Activated CD4-positive, alpha-beta T cell treated with anti-CD3 and anti-CD28 coated beads, Interleukin-2, amount 50 U/mL, for 24 hours (primary cell): ENCODE measurements at regions not wholly inside any gene's neighbourhood (a gene's known extent, or its start where the extent isn't known, plus 50 kb on each side); places are given as distances from the start of the nearest gene placed in this dataset.

Experiments
- DNase-seq, 2 donors: peaks; one replicate each; pipeline ENCODE4 v3.0.0-alpha.2; 2020; ENCODE audit warnings: low read depth in 1 of 2, low spot score in 1 of 2

DNA sequence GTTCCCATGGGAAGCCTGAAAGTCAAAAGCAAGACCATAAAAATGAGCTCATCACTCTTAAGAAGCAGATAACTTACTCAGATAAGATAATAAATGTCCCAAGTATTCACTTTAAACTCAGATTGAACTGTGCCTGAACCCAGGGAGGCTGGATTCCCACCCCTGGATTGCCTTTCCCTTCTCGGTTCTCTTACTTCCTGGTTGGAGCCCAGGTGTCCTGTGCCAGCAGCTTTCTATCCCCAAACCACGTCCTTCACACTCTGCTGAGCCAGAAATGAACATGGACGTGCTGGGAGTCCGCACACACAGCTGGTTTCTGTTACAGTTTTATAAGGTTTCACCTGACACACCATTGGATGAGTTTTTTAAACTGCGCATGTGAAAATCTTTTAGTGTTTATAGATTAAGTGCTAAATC, 636.2 kb upstream of the IGFBP3 start:
- DNase-seq: no peak

DNA sequence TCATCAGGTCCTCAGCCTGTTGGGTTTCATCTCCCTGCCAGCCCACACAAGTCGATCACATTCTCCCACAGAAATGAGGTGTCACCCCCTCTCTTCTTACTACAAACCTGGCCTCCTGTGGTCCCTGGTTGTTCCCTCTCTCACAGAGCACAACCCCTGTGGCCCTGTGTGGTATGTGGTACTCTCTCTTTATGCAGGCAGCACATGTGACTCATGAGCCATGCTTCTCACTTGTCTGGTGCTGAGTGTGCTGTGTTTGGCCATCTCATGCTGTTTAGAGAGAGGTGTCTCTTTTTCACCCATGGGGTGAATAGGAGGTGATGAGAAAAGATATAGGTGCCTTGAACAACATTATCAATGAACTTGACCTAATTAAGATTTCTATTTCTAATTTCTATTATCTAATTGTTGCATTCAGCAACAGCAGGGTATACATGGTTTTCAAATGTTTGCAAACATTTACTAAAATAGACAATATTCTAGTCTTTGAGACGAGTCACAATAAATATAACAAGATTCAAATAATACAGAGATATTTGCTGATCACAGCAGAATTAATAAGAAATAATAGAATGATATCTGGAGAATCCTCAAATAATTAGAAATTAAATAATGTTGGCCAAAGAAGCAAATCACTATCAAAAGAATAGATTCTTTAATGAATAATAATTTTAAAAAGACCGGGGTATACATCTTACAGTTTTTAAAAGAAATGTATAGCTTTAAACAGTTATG, 633.8 kb upstream of the IGFBP3 start:
- DNase-seq: no peak

DNA sequence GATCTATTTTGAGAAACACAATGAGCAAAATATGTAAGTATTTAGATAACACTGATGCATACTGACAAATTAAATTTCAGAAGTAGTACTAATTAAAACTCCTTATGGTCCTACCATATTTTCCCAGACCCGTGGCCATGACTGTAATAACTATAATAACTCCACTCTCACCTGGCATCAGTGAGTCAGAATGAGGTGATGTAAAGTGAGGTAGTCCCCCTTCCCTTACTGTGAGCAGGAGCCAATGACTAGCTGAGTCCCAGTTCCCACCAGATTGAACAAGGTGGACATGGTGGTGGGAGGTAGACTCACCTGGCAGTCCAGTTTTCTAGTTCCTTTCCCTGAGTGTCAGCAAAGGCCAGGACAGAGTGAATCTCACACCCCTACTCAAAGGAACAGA, 630.5 kb upstream of the IGFBP3 start:
- DNase-seq: no peak

DNA sequence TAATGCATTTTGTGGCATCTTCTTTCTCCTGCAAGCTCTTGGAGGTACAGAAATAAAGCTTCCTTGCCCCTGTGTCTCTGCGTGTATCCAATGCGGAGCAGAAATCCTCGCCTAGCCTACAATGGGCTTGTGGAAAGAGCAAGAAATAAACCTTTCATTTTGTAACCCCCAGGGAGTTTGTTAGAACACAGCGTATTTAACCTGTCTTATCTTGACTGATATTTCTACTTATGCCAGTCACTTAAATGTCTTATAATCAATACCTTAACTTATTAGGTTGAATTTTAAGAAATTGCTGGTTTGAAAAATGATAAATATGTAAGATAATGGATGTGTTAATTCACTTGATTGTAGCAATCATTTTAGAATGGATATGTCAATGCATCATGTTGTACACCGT, 629.8 kb upstream of the IGFBP3 start:
- no peak for DNase-seq

DNA sequence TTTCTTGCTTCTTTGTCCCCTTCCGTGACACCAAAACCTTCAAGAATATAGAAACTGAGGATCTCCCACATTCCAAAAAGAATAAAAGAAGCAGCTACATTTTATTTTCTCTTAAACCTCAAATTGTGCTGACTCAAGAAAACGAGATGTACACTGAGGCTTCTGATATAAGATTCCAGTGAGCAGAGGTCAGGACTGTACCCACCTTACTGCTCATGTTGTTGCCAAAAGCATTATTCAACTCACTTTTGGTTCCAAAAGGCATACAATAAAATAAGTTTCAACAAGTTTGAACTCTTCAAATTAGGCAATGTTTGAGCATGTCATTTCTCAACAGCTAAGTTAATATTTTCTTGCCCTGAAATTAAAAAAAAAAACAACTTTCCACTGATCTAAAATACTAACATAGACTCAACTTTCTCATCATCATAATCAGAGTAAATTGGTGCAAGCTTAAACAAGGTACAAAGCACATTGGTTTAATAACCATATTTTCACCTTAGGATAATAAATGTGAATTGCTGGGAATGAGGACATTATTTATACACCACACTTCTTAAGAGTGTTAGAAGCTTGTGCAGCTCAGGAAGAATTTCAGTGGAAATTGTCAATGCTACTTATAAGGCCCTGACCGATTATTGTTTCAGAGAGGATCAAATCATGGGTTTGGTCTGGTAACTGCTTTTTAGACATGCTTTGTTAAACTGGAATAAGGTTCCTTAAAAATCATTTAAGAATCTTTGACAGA, 629.0 kb upstream of the IGFBP3 start:
- no peak for DNase-seq

DNA sequence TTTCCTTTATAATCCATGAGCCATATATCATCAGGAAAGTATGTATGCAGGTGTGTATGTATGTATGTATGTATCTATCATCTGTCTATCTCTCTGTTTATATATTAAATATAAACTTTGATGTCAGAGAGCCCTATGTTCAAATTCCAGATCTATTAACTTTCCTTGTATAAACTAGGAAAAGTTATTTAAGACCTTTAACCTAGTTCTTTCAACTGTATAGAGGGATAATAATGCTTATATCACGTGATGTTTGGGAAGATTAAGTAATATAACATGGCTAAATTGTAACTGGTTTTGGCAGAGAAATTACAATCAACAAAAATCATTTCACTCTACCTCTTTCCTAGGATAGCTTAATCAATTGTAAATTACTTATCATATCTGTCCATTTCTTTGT, 628.3 kb upstream of the IGFBP3 start:
- no peak for DNase-seq

DNA sequence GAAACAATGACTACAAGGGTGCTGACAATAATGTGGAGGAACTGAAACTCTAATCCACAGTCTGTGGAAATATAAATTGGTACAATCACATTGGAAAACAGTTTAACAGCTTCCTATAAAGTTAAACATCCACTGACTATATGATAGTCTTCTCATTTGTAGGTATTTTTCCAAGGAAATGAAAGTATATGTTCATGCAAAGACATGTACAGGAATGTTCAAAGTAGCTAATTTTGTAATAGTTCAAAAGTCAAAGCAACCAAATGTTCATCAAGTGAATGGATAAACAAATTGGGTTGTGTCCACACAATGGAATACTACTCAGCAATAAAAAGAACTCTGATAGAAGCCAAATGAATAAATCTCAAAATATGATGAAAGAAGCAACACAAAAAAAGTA, 626.0 kb upstream of the IGFBP3 start:
- no peak for DNase-seq

DNA sequence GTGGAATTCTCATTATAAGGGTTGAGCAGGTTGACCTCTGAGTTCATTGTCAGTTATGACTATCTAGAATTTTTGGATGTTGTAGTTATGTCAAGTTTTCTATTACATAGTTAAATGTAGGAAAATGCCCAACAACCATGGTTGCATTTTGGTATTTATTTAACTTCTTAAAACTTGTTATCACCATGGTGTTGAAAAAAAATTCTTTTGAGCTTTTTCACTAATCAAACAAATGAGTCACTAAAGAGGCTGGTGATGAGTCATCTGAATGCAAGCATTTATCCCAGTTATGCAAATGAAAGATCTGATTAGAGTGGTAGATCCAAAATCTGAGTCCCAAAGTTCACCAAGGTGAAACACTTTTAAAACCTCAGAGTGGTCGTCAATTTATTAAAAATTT, 624.7 kb upstream of the IGFBP3 start:
- no peak for DNase-seq

DNA sequence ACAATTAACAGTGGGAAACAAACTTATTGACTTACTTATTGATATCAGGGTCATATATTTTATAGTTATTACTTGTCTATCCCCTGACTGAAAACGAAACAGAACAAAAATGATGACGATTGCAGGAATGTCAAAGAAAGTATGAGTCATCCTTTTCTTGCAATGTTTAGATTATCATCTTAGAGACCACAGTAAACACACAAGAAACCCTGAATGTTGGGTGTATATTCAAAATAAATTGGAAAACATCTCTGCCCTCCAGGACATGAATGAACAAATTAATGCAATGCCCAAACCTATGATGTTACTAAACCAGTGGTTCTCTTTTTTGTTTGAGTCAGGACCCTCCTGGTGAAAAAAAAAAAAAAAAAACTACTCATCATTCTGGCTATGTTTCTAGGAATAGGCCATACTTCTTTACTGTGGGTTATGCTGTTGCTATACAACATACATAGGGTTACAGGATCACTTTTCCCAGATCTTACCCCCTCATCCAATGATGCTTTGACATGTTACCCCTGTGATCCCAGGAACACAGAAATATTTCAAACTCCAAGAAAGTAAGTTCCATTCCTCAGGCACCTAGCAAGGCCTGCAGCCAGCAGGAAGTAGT, 623.4 kb upstream of the IGFBP3 start:
- DNase-seq: no peak

DNA sequence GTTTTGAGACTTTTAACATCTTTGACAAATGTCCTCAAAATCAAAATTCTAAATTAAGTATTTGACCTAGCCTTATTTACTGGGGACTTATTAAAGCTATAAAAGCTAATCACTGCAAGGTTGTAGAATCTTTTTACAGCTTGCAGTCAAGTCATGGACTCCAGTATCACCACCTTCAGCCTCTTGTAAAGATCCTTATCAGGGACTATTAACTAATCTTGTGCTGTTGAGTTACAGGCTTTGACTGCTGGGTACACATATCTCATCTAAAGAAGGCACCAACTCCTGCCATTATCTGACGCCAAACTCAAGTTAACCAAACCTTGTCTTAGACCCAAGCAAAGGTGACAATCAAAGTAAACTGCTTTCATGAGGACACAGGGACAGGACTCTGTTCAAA, 621.0 kb upstream of the IGFBP3 start:
- DNase-seq: no peak

DNA sequence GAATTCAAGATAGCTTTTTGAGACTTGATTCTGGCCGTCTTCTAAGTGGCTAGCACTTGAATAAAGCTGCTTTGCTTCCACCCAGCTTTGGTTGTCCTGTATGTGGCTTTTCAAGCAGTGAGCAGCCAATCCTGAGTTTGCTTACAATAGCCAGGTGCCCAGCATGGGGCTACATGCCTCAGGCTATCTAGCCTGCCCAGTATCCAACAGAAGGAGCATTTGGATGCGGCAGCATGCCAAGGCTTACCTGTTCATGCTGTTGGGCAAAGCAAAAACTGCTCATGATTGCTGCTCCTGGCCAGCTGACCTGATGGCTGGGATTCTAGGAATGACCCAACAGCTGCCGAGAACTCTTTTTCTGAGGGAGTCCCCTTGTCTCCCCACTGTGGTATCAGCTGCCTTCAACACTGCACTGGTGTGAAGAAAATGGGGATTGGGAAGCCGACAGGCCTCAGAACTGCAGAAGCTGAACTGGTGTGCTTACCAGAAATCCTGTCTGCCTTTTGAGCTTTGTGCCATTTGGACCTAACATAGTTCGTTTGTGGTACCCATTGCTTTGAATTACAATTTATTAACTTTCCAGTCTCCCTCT, 618.9 kb upstream of the IGFBP3 start:
- no peak for DNase-seq

DNA sequence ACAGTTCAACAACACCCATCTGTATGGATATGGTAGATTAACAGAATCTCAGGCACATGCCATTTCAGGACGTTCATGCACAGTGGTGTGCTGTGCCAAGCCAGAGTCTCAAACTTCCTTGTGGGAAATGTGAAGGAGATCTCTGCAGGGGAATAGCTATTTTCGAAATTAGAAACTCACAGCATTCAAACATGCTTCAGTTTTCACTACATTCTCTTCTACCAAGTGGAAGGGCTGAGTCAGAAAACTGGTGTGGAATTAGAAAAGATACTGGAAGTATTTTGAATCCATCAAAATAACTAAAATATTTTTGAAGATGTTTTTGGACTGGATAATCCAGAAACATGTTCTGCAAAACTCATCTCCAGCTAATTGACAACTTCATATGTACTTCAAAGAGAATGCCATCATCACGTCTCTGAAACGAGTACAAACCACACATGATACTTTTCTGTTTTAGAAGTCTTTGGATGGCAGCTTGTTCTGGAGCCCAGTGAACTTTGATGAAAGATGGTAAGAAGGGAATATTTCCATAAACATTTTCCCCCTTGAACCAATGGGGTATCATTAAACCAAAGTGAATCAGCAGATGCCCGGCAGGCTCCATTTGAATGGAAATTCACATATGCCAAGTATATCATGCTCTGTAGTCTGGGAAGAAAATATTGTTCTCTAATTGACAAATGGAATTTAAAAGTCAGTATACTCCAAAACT, 616.3 kb upstream of the IGFBP3 start:
- DNase-seq: no peak

DNA sequence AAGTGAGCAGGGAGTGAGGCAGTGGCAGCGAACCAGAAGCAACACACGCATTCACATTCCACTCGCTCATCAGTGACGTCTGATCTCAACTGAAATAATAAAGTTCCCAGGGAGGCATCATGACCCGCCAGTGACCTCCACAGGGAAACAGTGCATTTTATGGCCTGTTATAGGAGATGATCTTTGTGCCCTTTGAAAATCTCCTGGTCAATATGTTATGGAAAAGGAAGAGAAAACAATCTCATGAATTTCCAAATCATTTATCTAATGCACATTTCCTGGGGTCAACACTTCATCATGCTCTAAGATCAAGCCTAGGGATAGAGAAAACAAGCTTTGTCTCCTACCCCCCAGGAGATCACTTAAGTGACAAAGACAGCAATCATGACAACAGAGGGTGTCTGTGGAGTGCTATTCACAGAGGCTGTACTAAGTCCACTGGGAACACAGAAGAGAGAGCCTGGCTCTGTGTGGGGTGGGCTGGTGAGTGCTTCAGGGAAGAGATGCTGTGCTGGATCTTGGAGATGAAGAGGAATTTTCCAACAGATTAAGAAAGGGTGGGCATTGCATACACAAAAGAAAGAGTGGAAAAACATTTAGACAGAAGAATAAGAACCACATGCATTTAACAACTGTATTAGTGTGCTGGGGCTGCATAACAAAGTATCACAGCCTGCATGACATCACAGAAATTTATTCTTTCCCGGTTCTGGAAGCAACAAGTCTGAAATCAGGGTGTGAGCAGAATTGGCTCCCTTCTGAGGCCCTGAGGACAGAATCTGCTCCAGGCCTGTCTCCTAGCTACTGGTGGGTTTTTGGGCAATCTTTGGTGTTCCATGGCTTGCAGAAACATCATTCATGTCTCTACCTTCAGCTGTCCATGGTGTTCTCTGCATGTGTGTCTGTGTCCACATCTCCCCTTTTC, 613.9 kb upstream of the IGFBP3 start:
- no peak for DNase-seq

DNA sequence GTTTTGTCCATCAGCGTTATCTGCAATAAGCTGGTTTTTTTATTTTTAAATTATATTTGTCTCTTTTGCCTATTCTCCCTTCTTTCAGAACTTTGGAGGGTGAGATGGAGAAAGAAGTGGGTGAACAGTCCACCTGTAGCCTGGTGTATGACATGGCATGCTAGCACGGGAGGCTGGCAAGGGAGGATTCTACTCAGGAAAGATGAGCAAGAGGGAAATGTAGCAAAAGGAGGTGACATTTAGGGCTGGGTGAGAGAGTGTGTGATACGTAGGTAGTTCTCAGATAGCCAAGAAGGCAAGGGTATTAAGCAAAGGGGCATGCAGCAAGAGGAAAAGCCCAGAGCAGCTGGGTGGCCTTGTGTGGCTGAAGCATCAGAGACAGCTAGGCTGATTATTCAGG, 612.9 kb upstream of the IGFBP3 start:
- DNase-seq: no peak

DNA sequence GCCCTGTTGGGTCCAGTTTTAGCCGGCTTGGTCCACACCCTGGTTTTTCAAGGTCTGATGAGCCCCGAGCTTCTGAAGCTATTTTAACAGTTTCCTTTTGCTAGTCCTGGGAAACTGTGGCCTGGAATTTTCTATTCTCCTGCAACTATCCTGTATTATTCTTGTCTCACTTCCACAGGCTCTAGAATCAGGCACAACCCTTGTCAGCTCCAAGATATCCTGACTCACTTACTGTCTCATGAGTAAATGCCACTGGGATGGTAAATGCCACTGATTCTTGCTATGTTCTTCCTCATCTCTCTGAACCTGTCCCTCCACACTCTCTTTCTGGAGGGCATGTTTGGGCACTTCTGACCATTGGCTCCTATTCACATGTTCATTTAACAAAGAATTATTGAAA, 611.5 kb upstream of the IGFBP3 start:
- no peak for DNase-seq

DNA sequence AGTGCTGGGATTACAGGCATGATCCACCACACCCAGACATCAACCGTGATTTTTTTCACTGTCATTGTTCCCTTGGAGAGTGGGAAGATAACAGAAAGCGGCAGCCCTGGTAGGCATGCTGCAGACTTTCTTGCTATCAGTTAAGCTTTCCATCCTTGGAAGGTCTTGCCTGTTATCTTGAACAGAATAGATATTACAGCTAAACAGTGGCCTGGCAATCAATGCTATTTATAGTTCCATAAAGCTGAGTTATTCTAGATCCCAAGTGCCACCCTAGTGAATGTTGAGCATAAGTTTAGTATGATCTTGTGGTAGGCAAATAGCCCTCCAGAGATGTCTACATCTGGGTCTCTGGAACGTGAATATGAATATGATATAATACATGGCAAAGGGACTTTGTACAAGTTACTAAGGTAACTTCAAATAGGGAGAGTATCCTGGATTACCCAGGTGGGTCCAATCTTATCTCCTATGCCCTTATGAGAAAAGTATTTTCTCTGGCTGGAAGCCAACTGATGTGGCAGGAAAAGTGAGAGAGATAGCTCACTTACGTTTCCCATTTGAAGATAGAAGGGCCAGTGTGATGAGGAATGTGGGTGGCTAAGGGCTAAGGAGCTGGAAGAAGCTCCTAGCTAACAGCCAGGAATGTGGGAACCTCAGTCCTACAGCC, 609.1 kb upstream of the IGFBP3 start:
- DNase-seq: no peak

DNA sequence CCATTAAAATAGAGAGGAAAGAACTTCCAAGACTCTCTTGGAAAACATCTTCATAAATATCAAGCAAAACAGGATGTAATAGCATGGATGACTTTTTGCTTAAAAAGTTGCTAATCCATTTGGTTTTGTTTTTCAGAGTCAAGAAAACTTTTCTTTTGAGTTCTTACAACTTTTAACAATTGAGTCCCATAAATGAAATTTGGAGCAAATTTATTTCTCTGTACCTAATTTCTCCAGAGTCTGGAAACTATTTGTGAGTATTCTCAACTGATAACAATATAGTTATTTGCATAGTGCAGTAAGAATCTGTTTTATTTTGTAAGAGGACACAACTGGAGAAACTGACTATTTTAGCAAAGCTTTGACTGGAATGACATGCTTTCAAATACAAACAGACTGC, 606.3 kb upstream of the IGFBP3 start:
- no peak for DNase-seq

DNA sequence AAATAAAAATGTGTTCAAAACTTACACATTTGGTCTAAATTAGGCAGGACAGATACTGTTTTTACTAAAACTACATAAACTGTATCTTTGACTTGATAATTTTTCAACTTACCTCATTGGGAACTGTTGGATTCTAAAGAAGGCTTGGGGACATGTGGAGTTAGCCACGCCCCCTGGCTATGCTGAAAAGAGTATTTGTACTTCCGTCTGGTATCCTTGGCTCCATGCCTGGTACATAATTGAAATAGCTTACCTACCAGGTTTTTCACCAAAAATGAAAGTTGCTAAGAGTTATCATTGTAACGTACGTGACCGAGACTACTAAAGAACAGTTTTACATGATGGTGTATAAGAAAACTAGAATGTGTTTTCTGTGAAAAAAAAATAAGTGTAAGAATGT, 604.8 kb upstream of the IGFBP3 start:
- no peak for DNase-seq

DNA sequence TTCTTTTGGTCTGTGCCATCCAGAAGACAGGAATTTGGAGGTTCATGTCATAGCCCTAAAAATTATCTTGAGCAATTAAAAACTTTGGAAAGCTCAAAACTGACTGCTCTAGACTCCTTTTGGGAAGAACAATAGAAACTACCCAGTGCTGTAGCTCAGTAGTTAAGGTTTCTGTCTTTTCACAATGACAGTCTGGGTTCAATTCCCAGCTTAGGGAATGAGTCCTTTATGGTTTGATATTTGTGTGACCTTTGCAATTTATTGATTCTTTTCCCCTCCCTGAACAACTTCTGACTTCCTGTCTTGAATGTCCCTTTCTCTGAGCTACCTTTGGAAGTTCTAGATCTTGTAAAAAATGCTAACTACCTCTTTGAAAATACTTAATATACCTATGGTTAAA, 603.3 kb upstream of the IGFBP3 start:
- DNase-seq: no peak

DNA sequence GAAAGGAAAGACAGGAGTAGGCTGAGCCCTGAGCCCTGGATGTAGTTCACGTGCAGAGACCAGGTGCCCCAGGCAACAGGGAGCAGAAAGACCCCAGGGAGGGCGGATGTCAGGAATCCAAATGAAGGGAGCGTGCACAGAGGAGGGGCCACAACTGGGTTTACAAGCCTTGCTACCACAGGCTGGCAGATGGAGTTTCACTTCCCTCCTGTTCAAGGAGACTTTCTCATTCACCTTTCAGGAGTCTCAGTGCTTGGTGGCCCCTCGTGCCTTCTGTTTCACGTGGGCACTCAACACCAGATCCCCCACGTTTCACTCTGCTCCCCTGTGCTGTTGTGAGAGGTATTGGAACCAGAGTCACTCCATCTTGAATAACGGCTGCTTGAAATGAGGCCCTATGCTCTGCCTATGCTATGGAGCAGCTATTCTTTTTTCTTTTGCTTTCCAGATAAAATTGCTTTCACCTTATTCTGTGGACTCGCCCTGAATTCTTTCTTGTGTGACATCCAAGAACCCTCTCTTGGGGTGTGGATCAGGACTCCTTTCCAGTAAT, 601.4 kb upstream of the IGFBP3 start:
- DNase-seq: no peak
